CD4-positive, alpha-beta T cell treated with Interleukin-2 at 100 ng/mL for 4 hours (primary cell): ENCODE measurements at regions not wholly inside any gene's neighbourhood (a gene's known extent, or its start where the extent isn't known, plus 50 kb on each side); places are given as distances from the start of the nearest gene placed in this dataset.
"Not testable (repeated sequence)": the region's sequence is repeated elsewhere in the genome, so short reads cannot be mapped to it uniquely, and the experiment has no call there.

Source experiments
- DNase-seq: peaks from one replicate; pipeline ENCODE4 v3.0.0-alpha.2; 2020; ENCODE audit warnings: low spot score

DNA sequence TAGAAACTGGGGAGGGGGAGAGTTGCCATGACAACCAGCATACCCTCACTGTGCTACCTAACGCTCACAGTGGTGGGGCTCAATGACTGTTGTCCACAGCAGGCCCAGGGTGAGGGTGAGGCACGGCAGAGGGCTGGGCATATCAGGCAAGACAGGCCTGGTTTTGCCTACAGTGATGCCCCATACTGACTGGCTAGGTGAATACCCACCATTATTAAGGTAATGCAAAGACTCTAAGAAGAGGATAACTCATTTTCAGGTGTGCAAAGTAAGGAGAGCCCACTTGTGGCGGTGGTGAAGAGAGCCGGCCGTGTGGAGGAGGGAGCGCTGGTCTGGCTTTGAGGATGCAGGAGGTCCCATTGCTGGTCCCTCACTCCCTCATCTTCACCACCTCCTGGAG lies 422.3 kb downstream of the FUT8 start:
- DNase-seq: no peak

DNA sequence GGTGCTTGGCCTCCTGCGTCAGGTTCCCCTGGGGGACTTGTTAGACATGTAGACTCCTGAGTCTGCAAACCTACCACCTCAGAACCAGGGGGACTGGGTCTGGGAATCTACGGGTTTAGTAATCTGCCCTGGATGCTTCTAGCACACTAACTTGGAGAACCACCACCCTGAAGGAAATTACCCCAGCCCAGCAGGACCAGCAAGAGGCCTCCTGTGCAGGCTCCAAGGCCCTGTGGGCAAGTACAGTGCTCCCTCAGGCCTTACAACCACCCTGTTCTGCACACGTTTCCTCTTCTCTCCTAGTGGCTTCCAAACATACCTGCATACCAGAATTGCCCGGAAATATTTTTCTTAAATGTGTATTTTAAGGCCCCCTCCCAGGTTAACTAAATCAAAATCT lies 423.0 kb downstream of the FUT8 start:
- no peak for DNase-seq

DNA sequence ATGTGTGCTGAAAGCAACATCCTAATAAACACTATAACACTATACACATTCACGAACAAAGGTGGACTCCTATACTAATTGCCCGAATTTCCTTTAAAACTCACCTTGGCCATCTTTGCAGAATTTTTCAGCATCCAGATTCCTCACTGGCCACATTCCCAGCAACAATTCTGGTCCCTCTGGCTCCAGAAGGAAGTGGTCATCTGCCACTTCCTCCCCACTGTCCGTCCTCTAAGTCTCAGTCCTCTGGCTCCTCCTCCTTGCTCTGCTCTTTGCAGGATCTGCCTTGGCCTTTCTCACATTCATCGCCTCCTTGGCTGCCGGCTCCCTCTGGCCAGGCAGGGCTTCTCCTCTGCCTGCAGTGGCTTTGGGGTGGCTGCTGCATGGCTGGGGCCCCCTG lies 426.0 kb downstream of the FUT8 start:
- DNase-seq: no peak

DNA sequence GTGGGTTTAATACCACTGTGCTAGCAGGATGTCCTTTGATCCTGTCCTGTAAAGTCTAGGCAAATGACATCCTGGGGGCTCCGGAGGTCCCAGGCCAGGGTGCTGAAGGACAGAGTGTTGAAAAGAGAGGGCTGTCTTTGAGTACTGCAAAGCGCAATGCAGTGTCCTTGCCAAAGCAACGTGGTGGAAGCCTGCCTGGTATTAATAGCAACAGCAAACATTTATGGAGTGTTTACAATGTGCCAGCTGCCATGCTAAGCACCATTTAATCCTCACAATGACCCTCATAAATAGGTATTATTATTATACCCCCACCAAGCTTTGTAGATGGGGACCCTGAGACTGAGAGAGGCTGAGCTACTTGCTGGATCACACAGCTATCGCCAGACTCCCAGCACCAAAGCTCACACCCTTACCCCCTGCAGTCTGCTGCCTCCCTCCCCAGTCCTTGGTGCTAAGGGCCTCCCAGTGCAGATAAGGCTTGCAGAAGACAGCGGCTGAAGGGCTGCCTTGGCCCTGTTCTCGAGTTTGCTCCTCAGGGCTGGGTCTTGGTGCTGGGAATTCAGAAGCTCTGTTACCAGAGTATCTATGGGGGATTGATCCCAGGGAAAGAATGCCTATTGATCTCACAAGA lies 427.7 kb downstream of the FUT8 start:
- DNase-seq: no peak

DNA sequence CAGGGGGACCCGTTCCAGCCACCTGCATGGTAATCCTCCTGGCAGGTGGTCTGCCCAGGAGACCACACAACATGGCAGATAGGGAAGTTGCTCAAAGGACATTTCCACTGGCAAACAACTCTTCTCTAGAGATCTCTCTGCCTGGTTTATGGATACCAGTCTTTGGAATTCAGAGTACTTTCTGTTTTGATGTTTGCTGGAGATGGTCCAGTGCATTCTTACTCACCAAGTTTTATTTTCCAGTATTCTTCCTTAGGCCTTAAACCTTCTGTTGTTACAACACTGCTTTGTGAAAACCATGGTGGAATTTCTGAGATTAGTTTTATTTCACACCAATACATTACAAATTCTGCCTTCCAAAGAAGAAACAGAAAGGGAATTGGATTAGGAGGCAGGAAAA lies 428.3 kb downstream of the FUT8 start:
- no peak for DNase-seq

DNA sequence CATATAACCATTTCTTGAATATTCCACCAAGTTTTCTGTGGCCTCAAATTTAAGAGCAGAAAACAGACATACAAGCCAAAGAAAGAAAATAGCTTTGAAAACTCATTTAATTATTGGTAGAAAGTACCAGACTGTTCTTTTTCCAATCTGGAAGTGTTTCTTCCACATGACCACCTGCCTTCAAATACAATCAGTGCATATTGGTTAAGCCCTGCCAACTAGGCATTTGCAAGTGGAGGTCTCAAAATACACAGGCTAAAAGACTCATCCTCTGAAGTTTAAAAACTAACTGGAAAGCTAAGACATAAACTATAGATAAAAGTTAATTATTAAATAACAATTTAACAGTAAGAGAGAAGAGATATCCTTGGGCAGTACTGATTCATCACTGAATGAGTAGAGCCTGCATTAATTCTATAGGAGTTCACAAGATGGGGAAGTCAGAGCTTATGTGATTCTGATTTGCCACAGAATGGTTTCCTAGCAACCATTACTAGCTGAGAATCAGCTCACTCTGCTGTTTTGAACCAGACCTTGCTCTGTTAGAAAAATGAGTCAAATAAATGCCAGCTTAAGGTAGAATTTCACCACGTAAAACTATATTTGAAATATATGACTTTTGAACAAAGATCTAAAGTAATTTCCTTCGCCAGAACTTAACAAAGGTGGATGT lies 433.8 kb downstream of the FUT8 start:
- DNase-seq: peak; percentile 88

DNA sequence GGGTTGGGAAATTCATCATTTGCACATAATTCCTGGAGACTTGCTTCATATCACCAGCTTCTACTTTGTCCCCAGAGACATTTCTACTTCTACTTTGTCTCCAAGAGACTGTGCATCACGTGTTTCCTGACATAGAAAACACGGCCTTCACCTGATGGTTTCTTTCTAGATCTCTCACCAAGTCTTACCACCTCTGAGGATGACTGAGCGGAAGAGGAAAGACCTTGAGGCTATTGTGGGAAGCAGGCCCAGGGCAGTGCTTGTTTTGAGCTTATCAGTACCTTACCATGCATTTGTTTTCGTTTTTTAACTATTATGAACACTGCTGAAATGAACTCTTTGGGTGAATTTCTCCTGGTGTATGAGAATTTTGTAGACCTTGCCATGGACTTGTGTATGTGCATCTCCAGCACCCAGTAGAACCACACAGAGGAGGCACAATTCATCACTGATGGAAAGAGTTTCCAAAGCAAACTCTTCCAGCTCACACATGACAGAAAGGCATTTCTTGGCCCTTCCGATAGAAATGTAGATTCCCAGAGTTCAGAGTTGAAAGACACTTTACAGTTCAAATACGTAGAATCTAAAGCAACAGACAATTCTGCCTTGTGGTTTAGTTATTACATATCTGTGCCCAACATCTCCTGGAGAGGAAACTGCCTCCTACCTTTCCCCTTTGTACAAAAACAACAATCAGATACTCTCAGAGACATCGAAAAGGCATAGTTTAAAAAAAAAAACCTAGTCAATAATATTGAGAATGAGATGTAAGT lies 434.7 kb downstream of the FUT8 start:
- peak; percentile 92 for DNase-seq

DNA sequence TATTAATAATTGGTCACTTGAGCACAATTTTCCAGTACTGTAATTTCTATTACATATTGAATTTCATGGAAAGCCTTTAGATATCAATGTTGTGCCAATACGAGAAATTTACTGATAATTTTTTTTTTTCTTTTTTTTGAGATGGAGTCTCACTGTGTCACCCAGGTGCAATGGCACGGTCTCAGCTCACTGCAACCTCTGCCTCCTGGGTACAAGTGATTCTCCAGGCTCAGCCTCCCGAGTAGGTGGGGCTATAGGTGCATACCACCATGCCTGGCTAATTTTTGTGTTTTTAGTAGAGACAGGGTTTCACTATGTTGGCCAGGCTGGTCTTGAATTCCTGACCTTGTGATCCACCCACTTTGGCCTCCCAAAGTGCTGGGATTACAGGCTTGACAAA lies 435.4 kb downstream of the FUT8 start:
- DNase-seq: not testable (repeated sequence)

DNA sequence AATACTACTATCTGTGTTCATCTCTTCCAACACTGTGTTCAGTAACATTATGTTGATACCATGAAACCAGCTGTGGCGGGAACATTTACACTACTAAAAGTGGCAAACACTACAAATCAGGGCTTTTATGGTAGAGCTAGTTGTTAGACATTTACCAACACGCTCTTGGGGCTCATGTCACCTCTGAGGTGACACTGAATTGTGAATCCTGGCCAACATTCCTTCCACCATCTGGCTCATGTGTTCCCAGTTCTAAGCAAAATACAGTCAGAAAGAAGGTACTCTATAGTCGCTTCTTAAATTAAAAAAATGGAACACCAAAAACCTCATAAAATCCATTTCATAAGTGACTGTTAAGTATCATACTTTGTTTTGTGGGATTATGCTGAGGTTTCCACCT lies 436.6 kb downstream of the FUT8 start:
- no peak for DNase-seq

DNA sequence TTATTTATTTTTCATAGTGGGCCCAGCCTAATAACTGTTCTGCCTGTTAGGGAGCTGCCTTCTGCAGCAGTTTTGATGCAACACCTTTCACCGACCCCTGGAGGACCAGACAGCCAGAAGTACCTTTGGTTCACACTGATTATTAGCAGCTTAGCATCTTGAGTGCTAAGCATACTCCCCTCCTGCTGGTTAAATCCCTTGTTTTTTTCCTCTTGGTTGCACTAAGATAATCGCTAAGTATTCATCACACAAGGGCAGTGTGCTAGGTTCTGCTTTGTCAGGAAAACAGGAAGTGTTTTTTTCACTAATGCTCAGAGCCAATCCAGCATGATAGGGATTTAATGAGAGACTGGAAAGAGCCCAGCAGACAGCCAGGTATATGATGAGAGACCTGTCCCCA lies 437.0 kb downstream of the FUT8 start:
- DNase-seq: no peak

DNA sequence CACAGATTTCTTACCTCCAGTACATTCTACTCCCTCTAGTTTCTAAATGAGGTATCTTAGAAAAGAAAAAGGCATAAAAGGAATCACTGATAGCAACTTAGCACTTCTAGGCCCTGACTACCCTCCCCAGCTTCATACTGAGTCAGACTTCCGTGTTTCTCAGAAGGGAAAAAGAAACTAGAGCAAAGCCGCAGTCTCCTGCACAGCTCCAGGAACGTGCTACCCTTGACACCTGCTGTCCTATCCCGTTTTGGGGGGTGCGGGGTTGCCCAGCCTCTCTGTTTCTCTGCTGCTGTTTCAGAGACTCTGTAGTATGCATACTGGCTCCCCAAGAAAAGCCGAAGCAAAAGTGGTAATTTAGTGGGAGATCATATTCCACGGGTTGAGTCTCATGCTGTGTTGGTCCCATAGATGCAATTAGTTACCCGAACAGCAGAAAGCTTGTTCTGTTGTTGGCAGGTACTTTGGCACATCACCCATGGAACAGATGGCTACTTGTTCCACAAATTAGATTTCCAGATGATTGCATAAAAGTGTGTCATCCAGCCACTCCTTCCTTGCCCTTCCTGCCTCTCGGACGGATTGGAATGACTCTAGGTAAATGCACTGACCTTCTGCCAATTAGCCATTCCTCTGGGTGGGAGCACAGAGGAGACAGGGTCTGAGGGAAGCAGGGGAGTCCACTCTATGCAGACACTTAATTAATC lies 438.1 kb downstream of the FUT8 start:
- DNase-seq: peak; percentile 94

DNA sequence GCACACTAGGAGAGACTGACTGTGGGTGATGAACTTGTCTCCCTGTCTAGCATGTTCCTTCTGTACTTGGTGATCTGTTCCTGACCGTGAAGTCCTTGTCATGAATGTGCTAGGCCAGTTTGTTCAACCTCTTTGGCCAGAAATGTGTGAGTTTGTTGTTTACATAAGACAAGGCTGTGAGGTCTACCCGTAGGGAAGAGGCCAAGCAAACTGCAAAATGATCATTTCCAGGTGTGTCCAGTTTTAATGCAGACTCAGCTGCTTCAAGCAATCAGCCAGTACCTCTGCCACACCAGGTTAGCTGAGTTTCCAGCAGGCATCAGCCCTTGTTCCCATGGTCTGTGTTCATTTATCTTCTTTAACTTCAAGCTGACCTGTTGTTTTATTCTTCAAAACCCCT lies 440.2 kb downstream of the FUT8 start:
- DNase-seq: no peak

DNA sequence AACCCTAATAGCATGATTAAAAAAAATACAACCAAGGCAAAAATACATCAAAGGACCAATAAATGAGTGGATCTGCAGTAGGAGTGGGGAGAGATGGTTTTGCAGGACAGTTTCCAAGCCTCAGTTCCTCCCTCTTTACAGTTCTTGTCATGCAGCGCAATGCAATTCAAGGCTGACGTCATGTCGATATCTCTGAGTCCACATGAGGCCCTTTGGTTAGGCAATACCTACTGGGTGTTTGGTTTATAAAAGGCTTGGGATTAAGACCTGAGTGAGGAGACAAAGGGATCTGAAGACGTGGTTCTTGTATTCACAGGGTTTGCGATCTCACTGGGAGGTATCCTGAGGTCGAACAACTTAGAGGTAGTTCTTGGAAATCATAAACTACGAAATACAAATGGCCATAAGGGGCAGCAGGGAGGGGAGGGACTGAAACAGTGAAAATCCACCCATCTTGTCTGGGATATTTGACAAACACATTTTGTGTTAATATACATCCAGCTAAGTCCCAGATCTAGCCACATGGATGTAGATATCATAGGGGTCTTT lies 441.0 kb downstream of the FUT8 start:
- DNase-seq: no peak

DNA sequence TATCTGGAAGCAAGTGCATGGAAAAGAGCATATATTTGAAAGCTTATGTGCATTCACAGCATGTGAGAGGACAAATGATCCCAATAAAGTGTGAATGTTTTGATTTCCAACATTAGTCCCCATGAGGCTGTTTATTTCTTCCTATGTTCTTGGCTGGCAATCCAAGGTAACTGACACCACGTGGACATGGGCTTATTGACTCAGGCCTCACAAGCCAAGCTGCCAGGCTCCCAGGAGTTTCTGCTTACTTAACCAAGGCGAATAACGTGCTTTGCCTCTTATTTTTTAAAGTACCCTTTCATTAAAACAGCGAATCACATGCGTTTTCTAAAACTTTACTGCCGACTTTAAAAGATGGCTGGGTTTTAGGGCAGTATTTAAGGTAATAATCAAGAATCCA lies 441.7 kb downstream of the FUT8 start:
- no peak for DNase-seq

DNA sequence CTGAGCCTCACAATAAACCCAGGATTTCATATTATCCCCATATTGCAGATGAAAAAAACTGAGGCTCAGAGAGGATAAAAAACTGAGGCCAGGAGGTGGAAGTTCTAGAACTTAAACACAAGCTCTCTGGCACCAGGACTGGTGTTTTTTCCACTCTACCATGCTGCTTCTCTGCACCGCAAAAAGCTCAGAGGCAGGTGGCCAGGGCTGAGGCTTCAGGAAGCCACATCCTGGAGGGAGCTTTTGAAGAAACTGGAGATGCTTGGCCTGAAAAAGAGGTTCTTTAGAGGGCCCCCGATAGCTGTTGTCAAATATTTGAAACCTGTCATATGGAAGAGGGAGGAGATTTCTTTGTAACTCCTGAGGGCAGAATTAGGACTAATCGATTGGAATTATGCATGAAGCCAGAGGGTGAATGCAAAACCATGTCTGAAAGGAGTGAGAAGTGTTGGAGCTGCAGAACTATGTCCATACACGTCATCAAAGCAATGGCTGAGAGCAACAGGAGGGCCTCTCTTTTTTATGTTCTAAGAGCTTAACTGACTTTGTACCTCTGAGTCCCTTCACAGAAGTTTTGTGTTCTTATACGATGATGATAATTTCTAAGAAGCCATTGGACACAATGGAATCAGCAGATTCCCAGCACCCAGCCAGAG lies 448.6 kb downstream of the FUT8 start:
- DNase-seq: peak; percentile 35

DNA sequence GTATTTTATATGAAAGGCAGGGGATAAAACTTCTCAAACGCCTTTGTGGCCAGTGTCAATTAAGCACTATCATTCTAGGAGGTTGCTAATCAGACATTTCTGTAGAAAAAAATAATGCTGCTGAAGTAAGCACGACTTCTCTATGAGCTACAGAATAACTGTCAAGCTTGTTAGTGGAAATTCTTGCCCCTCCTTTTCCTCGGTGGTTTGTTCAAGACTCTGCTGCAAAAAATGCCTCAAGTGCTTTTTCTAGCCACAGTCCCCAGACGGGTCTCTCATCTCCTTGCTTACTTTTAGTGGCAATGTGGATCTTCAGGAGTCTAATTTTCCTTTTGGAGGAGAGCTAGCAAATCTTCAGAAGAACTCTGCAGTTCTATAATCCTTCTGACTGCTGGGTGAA lies 452.0 kb downstream of the FUT8 start:
- DNase-seq: peak; percentile 23

DNA sequence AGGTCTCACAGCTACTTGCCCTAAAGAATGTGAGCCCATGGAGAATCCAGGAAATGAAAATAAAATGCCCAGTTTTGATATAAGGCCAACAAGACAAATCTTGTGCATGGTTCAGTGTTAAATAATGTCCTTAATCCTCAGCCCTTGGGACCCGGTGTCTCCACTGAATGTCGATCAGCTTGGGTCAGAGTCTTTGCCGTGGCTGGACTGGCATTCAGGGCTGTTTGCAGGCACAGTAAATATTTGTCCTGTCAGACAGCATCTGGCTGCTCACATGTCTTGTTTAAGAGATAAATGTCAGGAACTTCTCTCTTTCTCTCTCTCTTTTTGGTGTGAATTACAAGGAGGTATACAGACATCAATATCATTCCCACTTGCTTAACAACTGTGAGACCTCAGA lies 452.5 kb downstream of the FUT8 start:
- no peak for DNase-seq

DNA sequence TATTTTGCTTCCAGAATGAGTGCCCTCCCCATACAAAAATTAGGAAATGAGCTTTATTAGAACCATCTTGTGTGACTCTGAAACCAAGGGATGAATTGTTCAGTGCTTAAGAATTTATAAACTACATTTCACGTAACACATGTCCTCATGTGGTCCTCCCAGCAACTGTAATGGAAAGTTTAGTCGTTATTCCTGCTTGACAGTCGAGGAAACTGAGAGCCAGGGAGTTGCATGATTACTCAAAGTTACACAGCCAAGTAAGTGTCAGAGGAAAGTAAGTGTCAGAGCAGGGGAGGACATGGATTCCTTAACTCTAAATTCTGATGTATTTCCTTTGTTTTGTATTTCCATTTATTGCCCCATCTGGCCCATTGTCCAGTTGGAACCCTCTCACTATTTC lies 453.9 kb downstream of the FUT8 start:
- no peak for DNase-seq

DNA sequence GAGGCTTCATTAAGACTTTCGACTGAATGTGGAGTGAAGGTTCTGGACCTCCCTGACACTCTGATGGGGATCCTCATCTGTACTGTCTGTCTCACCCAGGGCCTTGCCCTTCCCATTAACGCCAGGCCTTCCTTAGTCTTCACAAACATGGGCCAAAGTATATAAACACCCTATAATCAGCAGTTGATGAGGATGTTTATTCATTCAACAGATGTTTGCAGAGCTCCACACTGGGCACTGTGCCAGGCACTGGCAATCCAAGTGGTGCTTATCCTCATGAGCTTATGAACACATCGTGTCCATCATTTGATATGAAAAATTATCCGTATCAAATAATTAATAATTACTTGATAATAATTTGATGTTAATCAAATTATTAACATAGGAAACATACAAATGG lies 454.4 kb downstream of the FUT8 start:
- DNase-seq: no peak

DNA sequence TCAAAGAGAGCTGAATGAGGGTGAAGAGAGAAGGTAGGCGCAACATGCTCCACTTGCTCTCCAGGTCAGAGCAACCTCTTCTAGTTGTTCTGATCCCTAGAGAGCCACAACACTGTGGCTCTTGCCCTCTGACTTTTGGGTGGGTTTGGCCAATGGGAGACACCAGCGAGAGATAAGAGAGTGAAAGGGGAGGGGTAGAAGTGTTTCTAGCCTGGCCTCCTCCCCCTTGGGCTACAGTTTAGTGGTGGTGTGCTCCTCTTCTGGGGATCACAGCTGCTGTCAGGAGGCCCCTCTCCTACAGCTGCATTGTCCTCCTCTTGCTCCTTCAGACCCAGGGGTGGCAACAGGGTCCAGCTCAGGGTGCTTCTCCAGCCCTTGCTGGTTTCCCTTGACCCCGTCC lies 454.8 kb downstream of the FUT8 start:
- DNase-seq: no peak

DNA sequence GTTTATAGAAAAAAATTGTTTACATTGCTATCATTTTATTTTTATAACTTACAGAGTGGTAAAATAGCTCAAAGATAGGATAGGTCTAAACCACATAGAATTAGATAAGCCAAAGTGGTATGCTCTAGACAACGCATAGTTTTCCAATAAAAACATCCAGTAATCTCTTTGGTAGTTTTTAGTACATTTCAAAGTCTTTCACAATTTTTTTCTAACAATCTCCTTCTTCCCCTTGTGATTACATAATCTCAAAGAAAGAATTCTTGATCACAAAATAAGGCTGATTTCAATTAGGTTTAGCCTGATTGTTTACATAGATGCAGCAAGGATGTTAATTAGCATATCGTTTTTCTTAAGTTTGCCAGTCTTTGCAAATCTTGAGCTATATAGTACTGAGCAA lies 460.0 kb downstream of the FUT8 start:
- no peak for DNase-seq

DNA sequence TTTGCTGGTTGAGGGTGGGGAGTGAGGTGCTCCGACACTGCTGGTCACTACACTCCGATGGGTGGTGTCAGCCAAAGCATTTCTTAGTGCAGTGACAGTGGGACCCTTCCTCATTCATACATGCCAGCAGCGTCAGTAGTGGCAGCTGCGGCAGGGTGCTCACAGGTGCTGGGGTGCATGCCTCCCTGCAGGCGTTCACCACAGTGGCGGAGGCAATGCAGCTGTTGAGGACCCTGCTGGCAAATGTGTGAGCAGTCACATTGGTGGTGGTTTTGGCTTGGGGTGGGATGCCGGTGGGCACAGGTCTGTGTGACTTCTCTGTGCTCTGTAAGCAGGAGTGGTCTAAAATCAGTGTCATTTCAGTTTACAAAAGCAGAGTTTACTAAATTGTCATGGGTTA lies 464.6 kb downstream of the FUT8 start:
- DNase-seq: no peak
